H1 (cell line): ENCODE measurements at regions not wholly inside any gene's neighbourhood (a gene's known extent, or its start where the extent isn't known, plus 50 kb on each side); places are given as distances from the start of the nearest gene placed in this dataset.

ENCODE experiments used
- CTBP2 ChIP-seq: IDR thresholded peaks from 2 replicates; pipeline ENCODE4 v1.7.0; 2011; ENCODE audit warnings: borderline replicate concordance, mild to moderate bottlenecking, moderate library complexity, mixed read lengths, low read length; ENCODE audit not compliant: insufficient read depth, insufficient read length
- RFX5 ChIP-seq: IDR thresholded peaks from 2 replicates; pipeline ENCODE4 v1.6.1; 2011; ENCODE audit warnings: low read depth, low read length, improper control_type of control experiment, borderline replicate concordance
- SIN3A ChIP-seq, 2 experiments: IDR thresholded peaks in 1 of 2; conservative IDR thresholded peaks in 1 of 2; 2 replicates each; pipeline ENCODE4 v1.6.1; 2011 to 2012; ENCODE audit warnings: low read length in 2 of 2, improper control_type of control experiment in 1 of 2, low read depth in 1 of 2, mild to moderate bottlenecking in 1 of 2
- SP1 ChIP-seq: IDR thresholded peaks from 2 replicates; pipeline ENCODE4 v1.6.1; 2011; ENCODE audit warnings: low read depth, low read length

DNA sequence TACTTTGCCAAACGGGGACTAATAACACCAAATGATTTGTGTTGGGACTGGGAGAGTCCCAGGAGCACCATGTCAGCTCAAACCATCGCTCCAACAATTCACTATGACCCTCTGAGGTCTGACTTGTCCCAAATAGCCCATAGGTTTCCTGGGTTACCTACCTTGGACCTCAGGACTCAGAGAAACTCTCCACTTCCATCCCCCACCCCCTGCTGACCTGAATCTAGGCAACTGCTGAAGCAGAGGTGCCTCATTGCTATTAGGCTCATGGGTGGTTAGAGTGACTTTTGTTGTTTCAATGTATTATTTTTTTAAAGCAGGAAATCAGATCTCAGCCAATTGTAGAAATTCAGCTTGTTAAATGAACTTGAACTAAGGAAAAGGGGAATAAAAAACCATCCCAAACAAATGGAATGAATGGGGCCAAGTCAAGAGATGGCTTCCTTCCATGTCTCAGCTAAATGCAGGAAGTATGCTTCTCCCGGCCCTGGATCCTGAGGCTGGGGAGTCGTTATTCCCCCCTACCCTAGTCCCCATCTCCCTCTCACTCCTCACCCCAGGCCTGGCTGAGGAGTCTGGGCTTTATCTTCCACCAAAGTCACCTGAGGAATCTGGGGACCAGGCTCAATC is 80.9 kb upstream of the SLC24A4 start (continued):
- TF ChIP-seq SIN3A (conservative IDR thresholded peaks at IDR 0.05 in 1 of 2, IDR thresholded peaks at IDR 0.05 in 1 of 2; ENCODE audit: low read depth in 1 of 2, low read length in 2 of 2) (no peak), SP1 (no peak), RFX5 (no peak), CTBP2 (no peak)
